A673 (cell line): ENCODE measurements at regions not wholly inside any gene's neighbourhood (a gene's known extent, or its start where the extent isn't known, plus 50 kb on each side); places are given as distances from the start of the nearest gene placed in this dataset.

Experiments
- BruUV-seq: library from RNA; stranded (reverse); fragments of 400-500 nt; replicated peaks from 2 replicates; lab custom pipeline; 2021; lab: Mats Ljungman, UMichigan
- CTCF ChIA-PET: fragments of 300-600 bp; sonication (Branson Sonifier 250); formaldehyde crosslinking; loops from one replicate; lab custom pipeline; 2022; ENCODE audit warnings: antibody characterized with exemption; lab: Charles Lee
- POLR2A ChIA-PET: fragments of 300-600 bp; sonication (Branson Sonifier 250); formaldehyde crosslinking; loops from one replicate; lab custom pipeline; 2022; ENCODE audit warnings: antibody characterized with exemption; ENCODE audit not compliant: low non-redundant PET; lab: Charles Lee
- DNase-seq: peaks from one replicate; pipeline ENCODE4 v3.0.0-alpha.2; 2015; ENCODE audit warnings: low spot score
- H3K27ac ChIP-seq: fragments of 200-600 bp; sonication (generic); 2 replicates; pipeline ENCODE4 v1.5.1; 2016; ENCODE audit warnings: mixed run types, low read depth, mild to moderate bottlenecking, mixed read lengths, antibody characterized with exemption, low read length; ENCODE audit not compliant: poor library complexity, severe bottlenecking
- H3K27me3 ChIP-seq: fragments of 200-600 bp; sonication (generic); replicated peaks from 2 replicates; pipeline ENCODE4 v1.6.1; 2017; ENCODE audit warnings: mixed run types, low read depth, mild to moderate bottlenecking, mixed read lengths, antibody characterized with exemption, low read length; ENCODE audit not compliant: insufficient read depth, poor library complexity
- H3K36me3 ChIP-seq: fragments of 200-600 bp; sonication (generic); 2 replicates; pipeline ENCODE4 v1.6.1; 2016; ENCODE audit warnings: mixed run types, mild to moderate bottlenecking, mixed read lengths, antibody characterized with exemption, low read length; ENCODE audit not compliant: insufficient read depth, poor library complexity, severe bottlenecking
- H3K4me1 ChIP-seq: fragments of 200-600 bp; sonication (generic); 2 replicates; pipeline ENCODE4 v1.6.1; 2017; ENCODE audit warnings: mixed run types, mild to moderate bottlenecking, mixed read lengths, antibody characterized with exemption, low read length; ENCODE audit not compliant: insufficient read depth, poor library complexity, severe bottlenecking
- H3K4me3 ChIP-seq: fragments of 200-600 bp; sonication (generic); 2 replicates; pipeline ENCODE4 v1.5.1; 2016; ENCODE audit warnings: low read depth, mixed run types, mild to moderate bottlenecking, mixed read lengths, low read length; ENCODE audit not compliant: poor library complexity, severe bottlenecking
- H3K9me3 ChIP-seq: fragments of 200-600 bp; sonication (generic); 2 replicates; pipeline ENCODE4 v1.6.1; 2016; ENCODE audit warnings: mixed run types, low read depth, mild to moderate bottlenecking, mixed read lengths, antibody characterized with exemption, low read length; ENCODE audit not compliant: poor library complexity, severe bottlenecking
- CTCF ChIP-seq: fragments of 300-800, 200-600 bp; sonication (generic); conservative IDR thresholded peaks from 2 replicates; pipeline ENCODE4 v1.5.1; 2017; ENCODE audit warnings: low read depth, mild to moderate bottlenecking, antibody characterized with exemption, low read length, moderate library complexity, mixed read lengths
- EZH2 ChIP-seq: fragments of 200-600 bp; sonication (generic); IDR thresholded peaks from 2 replicates; pipeline ENCODE4 v1.6.1; 2017; ENCODE audit warnings: borderline replicate concordance, low read depth, mild to moderate bottlenecking, mixed read lengths, antibody characterized with exemption, low read length; ENCODE audit not compliant: poor library complexity, severe bottlenecking
- intact Hi-C: fragments of 100-400 bp; cut with micrococcal nuclease; formaldehyde crosslinking; loops from one replicate; pipeline ENCODE4 v1.10.0; 2022; ENCODE audit not compliant: unreplicated experiment

DNA sequence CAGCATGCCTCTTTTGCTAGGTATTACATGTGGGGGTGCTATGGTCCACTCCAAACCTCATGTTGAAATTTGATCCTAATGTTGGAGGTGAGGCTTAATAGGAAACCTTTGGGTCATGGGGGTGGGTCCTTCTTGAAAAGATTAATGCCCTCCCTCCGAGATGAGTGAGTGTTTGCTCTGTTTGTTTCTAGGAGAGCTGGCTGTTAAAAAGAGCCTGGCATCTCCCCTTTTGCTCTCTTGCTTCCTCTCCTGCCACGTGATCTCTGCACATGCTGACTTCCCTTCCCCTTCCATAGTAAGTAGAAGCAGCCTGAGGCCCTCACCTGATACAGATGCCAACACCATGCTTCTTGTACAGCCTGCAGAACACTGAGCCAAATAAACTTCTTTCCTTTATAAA lies 104.5 kb downstream of the FAT3 start:
- CTCF ChIA-PET = no interaction called here
- no peak for TF ChIP-seq EZH2
- no peak for TF ChIP-seq CTCF

GRCh38 chr11:92329646-92330045 lies 105.0 kb downstream of the FAT3 start:
- no TSS peak for BruUV-seq
- CTCF ChIA-PET = no interaction called here
- no peak overlapping the region for H3K27ac ChIP-seq
- H3K4me1 ChIP-seq = no peaks in the 10 kb centered on the region
- POLR2A ChIA-PET = interaction anchor here (0.7 kb wide), 1 partner anchor 46 kb away, joined by 4 read pairs; no protein-coding TSS in a partner anchor
- H3K27me3 ChIP-seq = no peaks in the 10 kb centered on the region
- TF ChIP-seq EZH2 (no peak), CTCF (no peak)
- no peak overlapping the region for H3K4me3 ChIP-seq
- H3K36me3 ChIP-seq = no peaks in the 10 kb centered on the region
- intact Hi-C loops = no loop called here
- DNase-seq = no peak
- H3K9me3 ChIP-seq = no peaks in the 10 kb centered on the region

More for the DNA sequence above, 104.5 kb downstream of the FAT3 start:
- BruUV-seq = no TSS peak
- intact Hi-C loops = no loop called here
- DNase-seq = no peak
- no peaks in the 10 kb centered on the region for H3K4me1 ChIP-seq
- H3K27ac ChIP-seq = no peak overlapping the region
- H3K27me3 ChIP-seq = no peaks in the 10 kb centered on the region
- POLR2A ChIA-PET = no interaction called here
- H3K9me3 ChIP-seq = no peaks in the 10 kb centered on the region
- H3K4me3 ChIP-seq = no peak overlapping the region
- H3K36me3 ChIP-seq = no peaks in the 10 kb centered on the region

DNA sequence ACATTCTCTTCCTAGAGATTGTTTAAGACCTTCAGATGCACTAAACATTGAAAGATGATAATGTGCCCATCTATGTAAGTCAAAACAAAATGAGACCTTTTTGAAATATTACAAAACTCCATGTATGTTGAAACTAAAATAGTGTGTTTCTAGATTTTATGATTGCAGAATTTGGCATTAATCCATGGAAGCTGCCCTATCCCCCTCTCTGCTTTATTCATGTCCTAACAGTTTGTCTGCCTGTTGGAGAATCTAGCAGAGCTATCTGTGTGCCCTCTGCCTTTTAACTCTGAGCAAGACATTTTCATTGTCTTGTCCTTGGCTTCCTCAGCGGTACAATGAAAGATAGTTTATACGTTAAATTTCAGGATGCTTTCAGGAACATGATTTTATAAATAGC lies 105.5 kb downstream of the FAT3 start:
- ChIA-PET CTCF (no interaction called here), POLR2A (interaction anchor here (0.7 kb wide), 1 partner anchor 47 kb away, joined by 4 read pairs; no protein-coding TSS in a partner anchor)
- H3K27ac ChIP-seq = no peak overlapping the region

More for the DNA sequence above, 105.5 kb downstream of the FAT3 start:
- Histone ChIP-seq H3K4me1 (no peaks in the 10 kb centered on the region), H3K36me3 (no peaks in the 10 kb centered on the region), H3K4me3 (no peak overlapping the region), H3K9me3 (no peaks in the 10 kb centered on the region), H3K27me3 (no peaks in the 10 kb centered on the region)
- DNase-seq = no peak
- no TSS peak for BruUV-seq
- no peak for TF ChIP-seq CTCF
- no peak for TF ChIP-seq EZH2
- intact Hi-C loops = no loop called here
